GM12864 (cell line): ENCODE measurements at regions not wholly inside any gene's neighbourhood (a gene's known extent, or its start where the extent isn't known, plus 50 kb on each side); places are given as distances from the start of the nearest gene placed in this dataset.
"Not testable (repeated sequence)": the region's sequence is repeated elsewhere in the genome, so short reads cannot be mapped to it uniquely, and the experiment has no call there.

ENCODE experiments used
- DNase-seq: peaks from one replicate; pipeline ENCODE4 v3.0.0-alpha.2; 2011; ENCODE audit warnings: low read depth
- H3K4me3 ChIP-seq: 2 replicates; pipeline ENCODE4 v1.5.1; 2011; ENCODE audit warnings: mild to moderate bottlenecking, low read depth, low read length, control low read depth
- TF ChIP-seq, protein P1 (sequence below): IDR thresholded peaks from 2 replicates; pipeline ENCODE4 v1.5.1; 2011; ENCODE audit warnings: low read depth, mild to moderate bottlenecking, moderate library complexity, low read length, control low read depth, inconsistent platforms; ENCODE audit errors: missing control alignments

DNA sequence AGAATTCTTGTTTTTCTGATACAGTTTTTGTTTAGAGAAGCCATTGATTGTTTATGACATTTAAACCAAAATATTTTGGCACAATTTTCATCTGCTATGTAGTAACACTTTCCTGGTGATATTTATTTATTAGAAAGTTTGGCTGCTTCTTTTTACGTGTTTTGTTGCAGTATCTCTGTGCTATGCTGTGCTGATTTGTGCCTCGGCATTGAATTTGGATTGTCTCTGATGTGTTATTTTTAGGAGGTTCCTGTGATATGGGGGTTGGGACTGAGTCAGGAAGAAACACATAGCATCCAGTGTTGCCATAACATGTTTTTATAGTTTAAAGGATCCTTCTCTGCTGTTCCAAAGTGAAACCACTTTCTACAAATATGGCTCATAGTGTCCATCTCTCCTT, 1197.7 kb upstream of the LRRN3 start:
- TF ChIP-seq, protein P1, sequence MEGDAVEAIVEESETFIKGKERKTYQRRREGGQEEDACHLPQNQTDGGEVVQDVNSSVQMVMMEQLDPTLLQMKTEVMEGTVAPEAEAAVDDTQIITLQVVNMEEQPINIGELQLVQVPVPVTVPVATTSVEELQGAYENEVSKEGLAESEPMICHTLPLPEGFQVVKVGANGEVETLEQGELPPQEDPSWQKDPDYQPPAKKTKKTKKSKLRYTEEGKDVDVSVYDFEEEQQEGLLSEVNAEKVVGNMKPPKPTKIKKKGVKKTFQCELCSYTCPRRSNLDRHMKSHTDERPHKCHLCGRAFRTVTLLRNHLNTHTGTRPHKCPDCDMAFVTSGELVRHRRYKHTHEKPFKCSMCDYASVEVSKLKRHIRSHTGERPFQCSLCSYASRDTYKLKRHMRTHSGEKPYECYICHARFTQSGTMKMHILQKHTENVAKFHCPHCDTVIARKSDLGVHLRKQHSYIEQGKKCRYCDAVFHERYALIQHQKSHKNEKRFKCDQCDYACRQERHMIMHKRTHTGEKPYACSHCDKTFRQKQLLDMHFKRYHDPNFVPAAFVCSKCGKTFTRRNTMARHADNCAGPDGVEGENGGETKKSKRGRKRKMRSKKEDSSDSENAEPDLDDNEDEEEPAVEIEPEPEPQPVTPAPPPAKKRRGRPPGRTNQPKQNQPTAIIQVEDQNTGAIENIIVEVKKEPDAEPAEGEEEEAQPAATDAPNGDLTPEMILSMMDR = no peak
- no peak overlapping the region for H3K4me3 ChIP-seq
- DNase-seq = no peak

DNA sequence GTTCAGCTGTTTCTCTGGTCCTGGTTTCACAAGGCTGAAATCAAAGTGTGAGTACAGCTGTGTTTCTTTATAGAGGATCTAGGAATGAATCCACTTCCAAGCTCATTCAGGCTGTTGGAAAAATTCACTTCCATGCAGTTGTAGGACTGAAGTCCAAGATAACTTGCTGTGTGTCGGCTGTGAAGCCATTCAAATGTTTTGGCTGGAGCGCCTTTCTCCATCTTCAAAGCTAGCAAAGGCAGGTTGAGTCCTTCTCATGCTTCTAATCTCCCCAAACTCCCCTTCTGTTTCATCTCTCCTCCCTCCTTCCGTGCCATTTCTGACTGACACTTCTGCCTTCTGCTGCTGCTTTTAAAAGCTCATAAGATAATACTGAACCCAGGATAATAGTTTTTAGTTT, 1195.4 kb upstream of the LRRN3 start:
- H3K4me3 ChIP-seq = no peak overlapping the region
- TF ChIP-seq, protein P1 = no peak
- no peak for DNase-seq

DNA sequence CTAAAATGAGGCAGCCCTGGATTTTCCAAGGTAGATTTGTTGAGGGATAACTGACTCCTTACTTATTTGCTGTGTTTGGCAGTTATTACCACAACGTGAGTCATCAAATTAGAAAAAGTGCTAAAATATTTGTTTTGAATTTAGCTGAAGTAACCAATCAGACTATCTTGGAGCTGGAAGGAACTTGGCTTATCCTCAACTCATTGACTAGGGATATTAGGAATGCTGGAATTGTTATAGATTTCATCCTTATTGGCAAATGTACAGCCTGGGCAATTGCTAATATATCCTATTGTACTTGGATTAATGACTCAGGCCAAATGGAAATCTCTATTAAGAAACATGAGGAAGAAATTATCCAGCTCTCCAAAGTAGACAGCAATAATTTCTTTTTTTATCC, 1189.0 kb upstream of the LRRN3 start:
- DNase-seq = no peak
- TF ChIP-seq, protein P1 = no peak
- no peak overlapping the region for H3K4me3 ChIP-seq

DNA sequence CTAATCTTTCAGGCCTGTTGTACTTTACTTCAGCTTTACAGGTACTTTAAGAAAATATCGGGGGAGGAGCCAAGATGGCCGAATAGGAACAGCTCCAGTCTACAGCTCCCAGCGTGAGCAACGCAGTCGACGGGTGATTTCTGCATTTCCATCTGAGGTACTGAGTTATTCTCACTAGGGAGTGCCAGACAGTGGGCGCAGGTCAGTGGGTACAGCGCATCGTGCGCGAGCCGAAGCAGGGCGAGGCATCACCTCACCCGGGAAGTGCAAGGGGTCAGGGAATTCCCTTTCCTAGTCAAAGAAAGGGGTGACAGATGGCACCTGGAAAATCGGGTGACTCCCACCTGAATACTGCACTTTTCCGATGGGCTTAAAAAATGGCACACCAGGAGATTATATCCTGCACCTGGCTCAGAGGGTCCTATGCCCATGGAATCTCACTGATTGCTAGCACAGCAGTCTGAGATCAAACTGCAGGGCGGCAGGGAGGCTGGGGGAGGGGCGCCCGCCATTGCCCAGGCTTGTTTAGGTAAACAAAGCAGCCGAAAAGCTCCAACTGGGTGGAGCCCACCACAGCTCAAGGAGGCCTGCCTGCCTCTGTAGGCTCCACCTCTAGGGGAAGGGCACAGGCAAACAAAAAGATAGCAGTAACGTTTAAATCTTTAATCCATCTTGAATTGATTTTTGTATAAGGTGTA, 1185.4 kb upstream of the LRRN3 start:
- H3K4me3 ChIP-seq, DNase-seq: not testable (repeated sequence)

DNA sequence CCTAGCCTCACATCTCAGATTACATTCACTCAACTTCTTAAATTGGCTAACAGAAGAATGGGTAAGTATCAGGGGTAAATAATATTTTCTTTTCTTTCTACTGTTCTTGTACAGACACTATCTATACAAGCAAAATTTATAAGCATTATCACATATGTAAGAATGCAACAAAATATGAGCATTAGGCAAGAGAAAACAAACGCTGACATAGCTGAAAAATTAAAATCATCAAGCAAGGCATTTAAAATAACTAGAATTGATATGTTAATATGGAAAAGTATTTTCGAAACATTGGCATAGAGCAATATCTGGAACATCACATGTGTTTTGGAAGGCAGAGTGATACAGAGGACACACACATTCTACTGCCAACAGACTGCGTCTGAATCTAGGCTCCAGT, 1175.3 kb upstream of the LRRN3 start:
- no peak overlapping the region for H3K4me3 ChIP-seq
- no peak for DNase-seq
- TF ChIP-seq, protein P1 = no peak

DNA sequence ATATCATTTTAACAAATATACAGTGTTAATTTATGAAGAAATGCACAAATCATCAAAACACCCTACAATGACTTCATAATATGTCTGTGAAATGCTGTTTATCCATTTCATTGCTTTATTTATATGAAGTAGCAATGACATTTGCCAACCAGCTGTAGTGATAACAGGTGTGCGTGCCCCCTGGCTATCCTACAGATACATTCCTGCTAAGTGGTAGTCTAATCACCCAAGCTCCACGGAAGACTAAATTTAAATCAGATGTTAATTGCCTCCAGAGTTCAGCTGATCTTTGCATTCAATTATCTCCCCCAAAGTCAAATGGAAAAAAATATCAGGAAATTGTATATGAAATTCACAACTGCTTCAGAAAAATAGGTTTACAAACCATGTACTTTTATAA, 1164.2 kb upstream of the LRRN3 start:
- no peak overlapping the region for H3K4me3 ChIP-seq
- TF ChIP-seq, protein P1 = no peak
- DNase-seq = no peak

DNA sequence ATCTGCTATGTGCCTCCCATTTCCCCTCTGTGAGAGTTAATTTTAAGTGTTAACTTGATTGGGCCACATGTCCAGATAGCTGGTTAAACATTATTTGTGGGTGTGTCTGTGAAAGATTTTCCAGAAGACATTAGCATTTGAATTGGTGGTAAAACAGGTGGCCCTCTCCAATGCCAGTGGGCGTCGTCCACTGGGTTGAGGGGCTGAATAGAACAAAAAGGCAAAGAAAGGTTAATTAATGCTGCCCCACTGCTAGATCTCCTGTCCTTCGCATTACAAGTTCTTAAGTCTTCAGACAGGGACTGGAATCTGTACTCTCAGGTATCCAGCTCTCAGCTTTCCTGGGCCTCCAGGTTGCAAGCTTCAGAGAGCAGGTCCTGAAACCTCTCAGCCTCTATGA, 1160.9 kb upstream of the LRRN3 start:
- H3K4me3 ChIP-seq = no peak overlapping the region
- DNase-seq = no peak
- TF ChIP-seq, protein P1 = no peak

DNA sequence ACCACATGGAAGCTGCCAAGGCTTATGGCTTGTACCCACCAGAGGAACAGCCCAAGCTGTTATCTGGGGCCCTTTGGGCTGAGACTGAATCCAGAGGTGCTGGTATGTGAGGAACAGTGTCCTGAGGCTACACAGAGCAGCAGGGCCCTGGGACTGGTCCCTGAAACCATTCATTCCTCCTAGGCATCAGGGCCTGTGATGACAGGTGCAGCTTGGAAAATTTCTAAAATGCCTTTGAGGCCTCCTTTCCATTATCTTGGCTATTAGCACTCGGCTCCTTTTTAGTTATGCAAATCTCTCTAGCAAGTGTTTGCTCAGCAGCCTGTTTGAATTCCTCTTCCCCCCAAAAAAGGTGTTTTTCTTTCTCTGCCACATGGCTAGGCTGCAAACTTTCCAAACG, 1151.7 kb upstream of the LRRN3 start:
- no peak for DNase-seq
- TF ChIP-seq, protein P1 = no peak
- H3K4me3 ChIP-seq = no peak overlapping the region
